ENCODE measurements at regions not wholly inside any gene's neighbourhood (a gene's known extent, or its start where the extent isn't known, plus 50 kb on each side); places are given as distances from the start of the nearest gene placed in this dataset.

- TF ChIP-seq CTCF (IDR thresholded peaks at IDR 0.05), result no peak
- TF ChIP-seq POLR2A (IDR thresholded peaks at IDR 0.05), result no peak
Measured at GRCh38 chr9:71441266-71441665, 319.8 kb upstream of the TRPM3 start.

Data from tibial nerve (tissue), 3 donors.